ENCODE measurements at regions not wholly inside any gene's neighbourhood (a gene's known extent, or its start where the extent isn't known, plus 50 kb on each side); places are given as distances from the start of the nearest gene placed in this dataset.

DNA sequence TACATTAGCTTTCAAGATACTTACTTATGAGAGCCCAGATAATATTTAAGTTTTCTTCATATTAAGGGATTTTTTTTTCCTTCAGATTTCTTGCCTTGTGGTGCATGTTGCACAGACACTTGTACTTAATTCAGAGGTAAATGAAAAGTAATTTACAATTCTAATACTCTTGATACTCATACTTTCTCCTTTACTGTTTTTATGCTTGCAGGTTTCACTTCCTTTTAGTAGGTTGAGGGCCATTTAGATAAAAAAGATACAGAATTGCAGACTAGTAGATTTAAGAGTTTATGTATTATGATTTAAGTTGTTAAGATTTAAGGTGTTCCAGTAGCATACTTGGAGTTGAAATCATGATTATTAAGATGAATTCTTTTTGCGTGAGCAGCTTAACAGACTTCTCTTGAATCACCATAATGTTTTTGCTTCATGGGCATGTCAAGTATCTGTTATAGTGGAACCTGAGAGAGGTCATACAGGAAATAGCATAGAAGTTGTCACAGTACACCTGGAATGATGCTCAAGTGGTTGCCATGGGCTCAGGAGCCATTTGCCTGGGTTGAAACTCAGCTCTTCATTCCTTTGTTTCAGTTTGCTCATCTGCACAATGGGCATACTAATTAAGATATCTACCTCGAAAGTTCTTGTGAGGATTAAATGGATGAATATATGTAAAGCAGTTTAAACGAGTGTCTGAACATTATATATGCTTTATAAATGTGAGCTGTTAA, 174.8 kb upstream of the PRPS1L1 start:
- no peak for FAIRE-seq

DNA sequence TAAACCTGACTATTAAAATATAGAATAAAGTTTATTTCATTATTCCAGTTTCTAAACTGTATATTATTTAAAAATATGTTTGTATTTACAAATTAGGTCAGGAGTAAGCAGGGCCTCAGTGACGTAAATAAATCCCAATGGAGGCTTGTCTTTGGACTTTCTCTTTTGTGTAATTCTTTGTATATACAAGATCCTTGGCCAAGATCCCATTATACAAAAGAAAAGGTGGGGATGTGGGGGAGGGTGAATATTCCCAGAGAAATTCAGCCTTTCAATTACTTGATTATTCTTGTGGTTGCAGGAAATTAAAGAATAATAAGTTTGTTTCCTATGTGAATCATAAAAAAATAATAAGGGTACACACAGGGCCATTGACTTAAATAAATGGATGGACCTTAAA, 178.7 kb upstream of the PRPS1L1 start:
- no peak for FAIRE-seq

DNA sequence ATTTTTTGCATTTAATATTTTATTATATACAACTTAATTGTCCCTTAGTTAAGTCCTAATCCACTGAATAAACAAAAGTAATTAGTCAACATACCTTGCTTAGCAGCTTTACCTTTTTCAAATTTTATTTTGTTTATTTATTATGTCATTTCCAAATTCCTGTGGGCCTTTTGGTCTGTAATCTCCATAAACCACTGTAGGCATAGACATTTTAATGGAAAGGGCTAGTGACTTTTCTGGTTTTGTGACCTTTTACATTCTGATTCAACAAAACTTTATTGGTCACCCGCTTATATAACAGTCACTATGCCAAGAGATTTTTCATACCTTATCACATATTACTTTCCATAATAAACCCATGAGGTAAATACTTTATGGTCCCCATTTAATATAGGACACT, 181.3 kb upstream of the PRPS1L1 start:
- FAIRE-seq, result no peak

DNA sequence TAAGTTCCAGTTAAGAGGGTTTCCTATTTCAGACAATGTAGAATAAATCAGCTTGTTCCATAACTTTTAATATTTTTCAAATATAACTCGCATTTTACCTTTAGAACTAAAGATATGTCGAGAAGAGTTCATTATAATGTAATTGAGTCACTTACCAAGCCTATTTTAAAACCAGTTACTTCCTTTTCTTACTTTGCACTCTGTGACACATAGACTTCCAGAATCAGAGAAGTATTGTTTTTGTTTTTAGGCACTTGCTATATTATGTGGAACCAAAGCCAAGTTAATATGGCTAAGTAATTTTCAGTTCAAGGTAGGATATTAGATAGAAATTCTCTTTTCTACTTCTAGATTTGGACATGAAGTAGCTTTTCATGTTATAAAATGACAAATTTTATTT, 182.7 kb upstream of the PRPS1L1 start:
- no peak for FAIRE-seq

DNA sequence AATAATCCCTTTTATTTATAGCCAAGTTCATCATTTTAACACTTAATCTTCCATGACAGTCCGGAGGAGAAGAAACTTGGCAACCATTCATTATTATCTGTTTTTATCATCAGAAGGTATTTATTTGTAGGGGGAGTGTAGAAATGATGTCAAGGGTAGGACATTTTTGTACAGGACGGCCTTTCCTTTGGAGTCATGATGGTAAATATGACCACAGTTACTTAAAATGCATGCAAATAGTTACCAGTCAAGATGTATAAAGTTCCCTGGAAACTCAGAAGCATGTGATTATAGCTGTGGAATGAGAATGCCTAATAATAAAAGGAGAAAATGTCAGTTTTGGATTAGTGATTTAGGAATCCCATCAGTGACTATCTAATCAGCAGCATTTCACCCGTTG, 183.1 kb upstream of the PRPS1L1 start:
- FAIRE-seq, result no peak

DNA sequence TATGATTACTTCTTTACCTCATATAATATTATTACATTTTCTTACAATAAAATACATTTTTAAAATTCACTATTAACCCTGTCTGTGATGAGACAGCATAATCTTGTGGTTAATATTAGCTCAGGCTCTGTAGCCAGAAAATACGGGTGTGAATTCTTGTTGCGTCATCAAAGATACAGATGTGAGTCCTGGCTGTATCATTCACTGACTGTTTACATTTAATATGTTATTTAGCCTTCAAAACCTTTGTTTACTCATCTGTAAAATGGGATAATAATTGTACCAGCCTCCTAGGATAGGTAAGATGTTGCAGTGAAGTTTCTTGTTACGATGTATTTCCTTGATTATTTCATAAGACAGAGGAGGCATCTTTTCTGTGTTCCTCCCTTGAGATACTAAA, 184.7 kb upstream of the PRPS1L1 start:
- FAIRE-seq, result no peak

DNA sequence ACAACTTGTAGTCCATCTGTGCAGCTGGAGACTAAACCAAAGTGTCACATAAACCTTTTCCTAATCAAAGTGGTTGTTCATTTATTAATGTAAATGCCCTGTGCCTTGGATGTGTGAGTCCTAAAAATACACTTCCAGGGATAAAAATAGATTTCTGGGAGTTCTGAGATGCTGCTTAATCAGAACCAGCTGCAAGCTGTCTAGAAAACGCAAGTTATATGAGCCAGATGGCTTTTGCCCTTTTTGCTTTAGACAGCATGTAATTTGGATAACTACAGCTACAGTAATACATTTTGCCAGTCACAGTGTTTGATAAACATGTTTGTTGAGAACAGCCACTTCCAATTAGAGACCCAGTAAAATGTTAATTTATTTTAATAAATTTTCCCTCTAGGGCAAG, 185.1 kb upstream of the PRPS1L1 start:
- FAIRE-seq, result no peak

DNA sequence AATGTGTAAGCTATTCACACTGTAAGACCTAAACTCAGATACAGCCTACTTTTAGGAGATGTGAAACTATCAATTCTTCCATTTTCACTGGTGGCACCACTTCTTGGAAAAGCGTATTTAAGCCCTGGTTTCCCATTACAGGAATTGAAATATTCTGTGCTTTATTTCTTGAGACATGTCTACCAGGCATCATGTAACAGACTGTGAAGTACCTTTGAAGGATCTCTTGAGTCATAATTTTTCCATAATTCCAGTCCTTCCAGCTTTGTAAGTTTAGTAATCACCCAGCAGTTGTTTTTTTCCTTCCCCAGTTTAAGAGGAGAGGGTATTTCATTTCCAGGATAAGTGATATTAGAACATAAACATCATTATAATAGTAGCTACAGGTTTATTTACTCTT, 186.0 kb upstream of the PRPS1L1 start:
- FAIRE-seq, result no peak

DNA sequence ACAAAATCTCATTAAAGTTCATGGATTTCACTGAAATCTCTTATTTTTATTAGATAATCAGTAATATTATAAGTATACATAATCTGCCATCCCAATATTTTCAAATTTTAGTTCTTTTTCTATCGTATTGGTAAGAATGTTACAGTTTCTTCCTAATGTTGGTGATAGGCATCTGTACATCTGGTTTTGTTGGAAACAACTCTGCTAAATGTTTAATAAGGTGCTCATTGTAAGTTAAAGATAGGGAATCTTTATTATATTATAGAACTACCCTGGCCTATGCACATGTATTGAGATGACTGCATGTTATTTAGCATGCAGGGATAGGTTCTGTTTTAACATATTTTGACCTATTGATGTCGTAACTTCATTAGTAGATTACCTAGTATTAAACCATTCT, 188.6 kb upstream of the PRPS1L1 start:
- no peak for FAIRE-seq

DNA sequence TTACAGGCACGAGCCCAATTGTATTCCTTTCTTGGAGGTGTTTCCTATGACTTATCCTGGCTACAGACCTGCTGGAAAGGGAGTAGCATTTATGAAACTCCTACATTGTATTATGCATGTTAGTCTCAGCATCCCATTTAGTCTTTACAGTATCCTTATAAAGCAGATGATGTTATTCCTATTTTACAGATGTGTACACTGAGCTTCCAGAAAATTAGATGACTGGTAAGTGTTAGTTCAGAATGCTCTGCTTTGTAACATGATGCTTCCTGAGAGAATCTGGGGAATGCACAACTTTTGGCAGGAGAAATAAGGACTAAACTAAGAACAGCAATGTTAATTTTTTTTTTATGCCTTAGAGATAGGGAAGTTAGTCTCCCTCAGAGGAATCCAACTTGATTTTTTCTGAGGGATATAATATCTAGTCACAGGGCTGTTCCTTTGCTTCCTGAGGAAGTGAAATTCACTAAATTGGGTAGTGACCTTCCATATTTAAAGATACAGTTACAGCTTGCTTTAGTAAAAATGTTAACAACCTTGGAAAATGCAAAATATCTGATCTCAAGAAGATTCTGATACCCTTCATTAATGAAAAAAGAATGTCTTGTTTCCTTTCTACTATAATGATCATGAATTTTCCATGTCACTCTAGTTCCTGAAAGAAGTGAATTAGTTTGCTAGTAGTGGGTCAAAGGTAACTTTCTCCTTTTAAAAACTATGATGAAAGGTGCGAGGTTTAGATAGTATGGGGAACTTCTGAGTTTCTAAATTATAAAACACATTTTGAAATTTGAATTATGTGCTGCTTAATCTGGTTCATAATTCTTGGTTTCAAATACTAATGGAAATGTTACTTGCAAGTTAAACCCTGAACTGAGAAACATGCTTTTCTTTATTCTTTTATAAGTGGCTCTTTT, 194.0 kb upstream of the PRPS1L1 start:
- no peak for FAIRE-seq

DNA sequence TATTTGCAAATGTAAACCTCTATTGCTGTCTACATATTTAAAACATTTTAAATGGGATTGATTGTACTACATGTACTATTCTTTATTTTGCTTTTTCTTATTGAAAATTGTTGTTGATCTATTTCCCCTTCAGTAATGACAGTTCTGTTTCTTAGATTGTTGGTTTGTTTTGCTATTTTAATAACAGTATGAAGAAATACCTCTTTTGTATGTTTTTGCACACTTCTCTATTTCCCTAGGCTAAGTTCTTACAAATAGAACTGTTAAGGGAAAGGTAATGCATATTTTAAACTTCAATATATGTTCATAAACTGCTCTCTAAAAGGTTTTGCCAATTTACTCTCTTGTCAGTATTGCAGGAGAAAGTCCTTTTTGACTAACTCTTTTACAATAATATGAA, 195.0 kb upstream of the PRPS1L1 start:
- no peak for FAIRE-seq

DNA sequence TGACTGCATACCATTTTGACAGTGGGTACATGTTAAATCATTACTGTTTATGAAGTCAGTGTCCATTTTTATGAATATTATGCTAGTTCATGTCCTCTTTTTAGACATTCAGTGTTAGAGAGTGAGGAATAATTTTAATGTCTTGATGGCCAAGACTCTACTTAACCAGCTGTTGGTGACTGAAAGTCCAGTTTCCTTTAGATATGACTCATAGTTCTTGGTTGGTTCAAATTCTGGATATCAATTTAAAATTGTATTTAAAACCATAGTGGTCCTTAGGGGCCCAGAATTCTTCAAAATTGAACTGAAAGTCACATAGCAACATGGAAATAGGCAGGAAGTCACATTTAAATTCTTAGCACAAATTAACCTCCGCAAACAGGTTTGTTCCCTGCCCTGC, 196.5 kb upstream of the PRPS1L1 start:
- no peak for FAIRE-seq

DNA sequence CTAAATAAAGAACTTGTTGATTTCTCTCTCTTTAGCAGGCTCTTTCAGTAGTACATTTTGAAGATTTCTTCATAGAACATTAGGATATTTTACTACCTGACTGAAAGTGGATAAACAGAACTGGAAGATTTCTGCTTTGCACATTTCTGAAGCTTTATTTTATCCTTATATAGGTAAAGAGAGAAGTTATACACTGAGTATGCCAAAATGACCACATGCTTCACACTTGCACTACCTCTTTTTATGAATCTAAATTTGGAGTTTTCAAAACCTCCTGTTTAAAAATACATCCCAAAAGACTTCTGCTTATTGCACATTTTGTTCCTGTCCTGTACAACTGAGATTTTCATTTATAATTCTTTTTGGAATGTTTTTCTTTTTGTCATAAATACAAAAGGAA, 197.4 kb upstream of the PRPS1L1 start:
- no peak for FAIRE-seq

DNA sequence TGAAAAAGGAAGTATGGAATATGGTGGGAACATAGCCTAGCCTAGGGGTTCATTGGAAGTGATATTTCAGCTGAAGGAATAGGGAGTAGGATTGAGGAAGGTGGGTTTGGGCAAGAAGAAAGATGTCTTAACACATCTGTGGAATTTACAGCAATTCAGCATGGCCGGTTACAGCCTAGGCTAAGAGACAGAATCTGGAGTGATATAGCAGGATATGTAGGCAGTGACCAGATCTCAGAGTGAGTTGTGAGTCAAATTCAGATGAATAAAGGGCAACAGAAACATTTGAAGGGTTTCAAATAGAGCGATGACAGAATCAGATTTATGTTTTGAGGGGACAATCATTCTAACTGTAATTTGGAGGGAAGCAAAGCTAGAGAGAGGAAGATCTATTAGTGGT, 199.0 kb upstream of the PRPS1L1 start:
- FAIRE-seq, result no peak

DNA sequence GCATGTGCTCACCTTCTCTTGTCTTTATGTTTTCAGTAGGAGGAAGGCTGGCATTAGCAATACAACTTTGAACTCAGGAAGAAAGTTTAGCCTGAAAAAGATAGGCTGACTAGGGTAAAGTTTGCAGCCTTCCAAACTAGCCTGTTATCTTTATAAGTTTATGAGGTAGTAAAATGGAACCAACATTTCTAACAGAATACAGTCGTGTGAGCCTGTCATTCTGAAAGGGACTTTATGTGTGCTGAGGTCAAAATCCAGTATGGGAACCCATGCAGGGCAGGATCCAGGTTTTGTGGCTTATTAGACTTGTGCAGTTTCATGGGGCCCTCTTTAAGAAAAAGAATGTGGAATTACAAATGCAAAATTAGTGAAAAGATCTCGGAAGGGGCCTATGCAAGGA, 201.0 kb upstream of the PRPS1L1 start:
- no peak for FAIRE-seq

DNA sequence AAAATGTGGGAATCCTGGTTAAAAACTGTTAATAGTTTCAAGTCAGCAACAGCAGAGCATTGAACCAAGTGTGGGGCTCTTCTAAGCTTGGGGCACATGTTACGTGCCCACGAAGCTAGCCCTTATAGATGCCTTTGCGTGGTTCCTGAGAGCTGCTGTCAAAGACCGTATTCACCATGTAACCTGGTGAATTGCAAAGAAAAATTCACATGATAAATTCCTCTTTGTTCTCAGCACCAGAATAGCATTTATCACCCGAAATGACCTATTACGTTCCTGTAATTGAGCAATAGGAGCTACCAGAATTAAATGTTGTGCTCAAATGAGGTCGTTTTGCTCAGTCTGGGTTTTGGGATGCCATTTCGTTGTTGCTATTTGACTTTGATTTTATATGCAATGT, 202.6 kb upstream of the PRPS1L1 start:
- FAIRE-seq, result no peak

DNA sequence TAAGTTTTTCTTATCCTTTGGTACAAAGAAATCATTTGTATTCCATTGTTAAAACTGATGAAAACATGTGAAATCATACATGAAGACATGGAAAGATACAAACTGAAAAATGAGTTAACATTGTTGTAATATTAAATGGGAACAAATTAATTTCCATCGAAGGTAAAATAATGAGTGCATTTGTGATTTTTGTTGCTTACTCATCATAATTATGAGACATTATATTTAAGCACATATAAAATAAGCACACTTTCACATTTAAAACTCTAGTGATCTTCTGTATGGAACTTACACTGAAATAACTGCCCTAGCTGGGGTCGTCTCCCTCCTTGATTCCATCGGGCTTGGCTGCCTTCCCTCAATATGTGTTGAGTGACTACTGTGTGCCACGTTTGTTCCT, 204.2 kb upstream of the PRPS1L1 start:
- no peak for FAIRE-seq

DNA sequence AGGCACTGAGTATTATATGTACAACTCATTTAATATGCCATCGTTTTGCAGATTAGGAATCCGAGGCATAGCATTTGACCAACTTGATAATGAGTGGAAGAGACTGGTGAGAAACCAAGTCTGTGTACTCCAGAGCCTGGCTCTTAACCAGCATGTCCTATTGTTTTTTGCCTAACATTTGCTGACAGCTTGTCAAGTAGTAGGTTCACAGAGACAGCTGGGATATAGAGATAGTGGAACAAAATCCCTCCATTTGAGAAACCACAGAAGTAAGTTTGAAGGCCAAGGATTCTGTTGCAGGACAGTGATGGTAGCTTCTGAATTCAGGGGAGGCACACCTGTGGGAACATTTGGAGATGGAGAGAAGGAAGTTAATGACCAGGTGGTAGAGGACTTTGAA, 206.9 kb upstream of the PRPS1L1 start:
- FAIRE-seq, result no peak

DNA sequence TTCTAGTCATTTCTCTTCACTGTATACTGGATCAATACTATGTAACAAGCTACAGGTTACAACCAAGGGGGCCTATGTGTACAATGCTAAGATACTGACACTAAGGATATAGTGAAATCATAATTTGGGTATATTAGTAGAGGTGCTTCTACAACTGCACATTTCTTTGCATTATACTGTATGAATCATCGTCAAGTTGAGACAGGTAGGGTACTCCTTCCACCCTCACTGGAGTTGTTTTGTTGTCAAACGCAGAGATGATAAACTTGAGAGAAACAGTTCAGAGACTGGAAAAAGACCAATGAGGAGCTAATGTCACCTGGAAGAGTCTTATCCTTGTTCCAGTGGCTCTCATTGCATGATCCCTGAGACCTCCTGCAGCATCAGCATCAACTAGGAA, 208.2 kb upstream of the PRPS1L1 start:
- FAIRE-seq, result no peak

DNA sequence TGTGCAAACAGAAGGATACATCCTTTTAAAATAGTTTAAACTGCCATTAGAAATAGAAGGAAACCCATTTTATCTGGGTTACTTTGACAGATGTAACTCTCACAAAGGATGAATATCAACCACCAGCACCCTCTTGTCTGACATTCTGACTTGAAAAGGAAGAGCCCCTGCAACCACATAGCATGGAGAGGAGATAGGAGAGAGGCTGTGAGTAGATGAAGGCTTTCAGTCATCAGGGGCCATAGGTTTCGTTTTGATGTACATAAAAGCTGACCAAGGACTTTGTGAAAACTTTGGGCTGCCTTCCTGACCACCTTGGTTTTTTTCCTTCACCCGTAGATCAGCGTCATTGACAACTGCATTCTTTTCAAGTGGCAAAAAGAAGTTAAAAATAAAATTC, 211.6 kb upstream of the PRPS1L1 start:
- no peak for FAIRE-seq

DNA sequence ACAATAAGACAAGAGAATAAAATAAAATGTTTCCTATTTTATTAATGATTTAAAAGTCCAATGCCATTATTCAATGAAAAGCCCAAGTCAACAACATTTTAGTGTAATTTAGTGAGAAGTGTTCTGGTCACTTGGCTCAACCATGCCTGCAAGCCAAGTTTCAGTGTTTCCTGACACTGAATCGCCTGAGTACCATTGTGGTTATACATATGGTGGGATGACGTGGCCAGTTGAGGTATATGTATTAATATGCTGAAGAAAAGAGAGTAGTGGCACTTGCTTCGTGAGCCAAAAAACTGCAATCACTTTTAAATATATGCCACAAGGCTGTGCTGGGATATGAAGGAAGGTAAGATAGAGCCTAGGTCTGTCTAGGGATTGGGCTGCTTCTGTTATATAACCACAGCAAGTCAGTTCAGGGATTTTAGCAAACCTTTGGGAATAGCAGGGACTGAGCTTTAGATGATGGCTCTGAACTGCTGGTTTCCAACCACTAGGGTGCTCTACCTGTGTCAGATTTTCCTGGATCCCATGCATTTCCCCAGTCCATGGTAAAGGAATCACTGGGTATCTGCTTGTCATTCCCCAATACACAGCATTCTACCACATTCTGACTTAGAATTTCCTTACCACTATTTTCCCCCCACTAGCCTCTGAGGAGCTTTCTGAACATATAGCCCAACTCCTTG, 214.0 kb upstream of the PRPS1L1 start:
- FAIRE-seq, result no peak

DNA sequence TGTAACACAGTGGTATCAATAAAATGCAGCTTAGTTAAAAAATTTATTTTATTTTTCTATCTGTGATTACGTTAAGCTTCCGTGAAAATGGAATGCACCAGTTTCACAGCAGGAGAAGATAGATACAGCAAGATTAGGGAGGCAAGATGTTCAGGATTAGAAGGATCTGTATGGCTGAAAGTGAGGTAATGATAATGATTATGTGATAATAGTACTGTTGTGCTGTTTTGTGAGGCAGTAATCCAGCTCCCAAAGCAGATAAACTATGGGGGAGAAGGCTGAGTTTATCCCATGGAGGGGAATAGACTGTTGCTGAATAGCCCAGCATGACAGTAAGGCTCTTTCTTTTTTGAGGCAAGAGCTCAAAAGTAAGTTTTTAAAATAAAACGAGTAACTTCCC, 216.1 kb upstream of the PRPS1L1 start:
- no peak for FAIRE-seq

DNA sequence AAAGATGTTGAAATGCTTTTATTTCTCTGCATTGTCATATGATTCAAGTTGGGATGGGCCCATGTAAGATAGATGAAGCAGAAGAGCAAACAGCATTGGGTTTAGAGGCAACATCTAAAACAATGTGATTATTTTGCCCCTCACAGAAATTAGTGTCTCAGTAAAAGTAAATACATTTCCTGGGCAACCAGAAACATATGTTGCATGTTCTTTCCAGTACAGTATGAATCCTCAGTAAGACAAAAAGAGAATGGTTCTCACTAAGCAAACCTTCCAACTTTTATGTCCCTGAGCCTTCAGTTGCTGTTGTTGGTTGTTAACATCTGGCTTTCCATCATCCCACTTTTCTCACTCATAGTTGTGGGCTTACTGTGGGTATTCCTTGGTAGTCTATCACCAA, 222.5 kb upstream of the PRPS1L1 start:
- FAIRE-seq, result no peak

DNA sequence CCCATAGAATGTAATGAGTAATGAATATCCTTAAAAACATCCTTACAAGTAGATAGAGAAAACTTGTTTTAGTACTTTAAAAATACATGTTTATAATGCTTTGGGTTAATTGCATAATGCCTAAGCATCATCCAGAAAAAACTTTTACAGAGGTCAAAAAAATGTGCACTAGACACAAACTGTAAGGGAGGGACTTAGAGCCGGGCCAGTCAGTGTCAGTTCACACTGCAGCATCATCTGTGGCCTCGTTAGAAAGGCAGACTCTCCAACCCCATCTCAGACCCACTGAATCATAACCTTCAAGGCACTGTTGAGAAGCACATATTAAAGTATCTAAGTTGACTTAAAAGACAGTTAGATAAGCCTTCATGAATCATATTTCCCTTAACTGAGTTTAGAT, 230.1 kb upstream of the PRPS1L1 start:
- FAIRE-seq, result no peak

All from TTC549 (cell line).